IMR-90 (cell line): ENCODE measurements at regions not wholly inside any gene's neighbourhood (a gene's known extent, or its start where the extent isn't known, plus 50 kb on each side); places are given as distances from the start of the nearest gene placed in this dataset.

Experiments used
- ATAC-seq: fragments of 200-7000 bp; cut with Tn5 transposase; 2 replicates; pipeline ENCODE4 v1.9.1; 2020; ENCODE audit warnings: low read depth, mild to moderate bottlenecking, moderate library complexity
- BruUV-seq: library from RNA; stranded (reverse); fragments of 400-500 nt; replicated peaks from 2 replicates; lab custom pipeline; 2021; lab: Mats Ljungman, UMichigan
- CTCF ChIA-PET: fragments of 300-600 bp; formaldehyde crosslinking; extraction: SDS; loops from one replicate; lab custom pipeline; 2021; ENCODE audit warnings: antibody characterized with exemption; lab: Yijun Ruan, JAX
- POLR2A ChIA-PET: fragments of 300-600 bp; sonication (Branson Sonifier 250); formaldehyde crosslinking; loops from one replicate; lab custom pipeline; 2022; ENCODE audit warnings: antibody characterized with exemption; ENCODE audit not compliant: unreplicated experiment; lab: Charles Lee
- DNase-seq: peaks from one replicate; pipeline ENCODE4 v3.0.0; 2013
- H2AFZ ChIP-seq: replicated peaks from 2 replicates; pipeline ENCODE3; 2013; ENCODE audit warnings: low read length, mild to moderate bottlenecking; ENCODE audit not compliant: poor library complexity
- H2AK5ac ChIP-seq: 2 replicates; pipeline ENCODE4 v1.6.1; 2013; ENCODE audit warnings: low read depth, low read length, inconsistent platforms
- H2AK9ac ChIP-seq: replicated peaks from 2 replicates; pipeline ENCODE3; 2013; ENCODE audit warnings: mild to moderate bottlenecking, low read depth, low read length, moderate library complexity; ENCODE audit not compliant: poor library complexity
- H2BK120ac ChIP-seq: 2 replicates; pipeline ENCODE4 v1.6.1; 2013; ENCODE audit warnings: low read depth, low read length, inconsistent platforms
- H2BK15ac ChIP-seq: 3 replicates; pipeline ENCODE4 v1.6.1; 2013; ENCODE audit warnings: low read depth, low read length, inconsistent platforms
- H2BK20ac ChIP-seq: 2 replicates; pipeline ENCODE4 v1.6.1; 2013; ENCODE audit warnings: low read depth, mild to moderate bottlenecking, inconsistent platforms, low read length, moderate library complexity
- H2BK5ac ChIP-seq: 2 replicates; pipeline ENCODE4 v1.6.1; 2013; ENCODE audit warnings: mild to moderate bottlenecking, low read depth, low read length, inconsistent platforms; ENCODE audit not compliant: poor library complexity, severe bottlenecking
- H3K14ac ChIP-seq: replicated peaks from 2 replicates; pipeline ENCODE4 v1.6.1; 2013; ENCODE audit warnings: low read depth, low read length, inconsistent platforms
- H3K18ac ChIP-seq: 2 replicates; pipeline ENCODE4 v1.6.1; 2013; ENCODE audit warnings: low read depth, low read length, control low read depth
- H3K23ac ChIP-seq: 2 replicates; pipeline ENCODE4 v1.6.1; 2013; ENCODE audit warnings: low read depth, low read length, inconsistent platforms
- H3K27ac ChIP-seq: 2 replicates; pipeline ENCODE4 v1.5.1; 2013; ENCODE audit warnings: mild to moderate bottlenecking, control low read depth, low read length; ENCODE audit not compliant: insufficient read depth
- H3K27me3 ChIP-seq: 2 replicates; pipeline ENCODE4 v1.6.1; 2013; ENCODE audit warnings: low read length; ENCODE audit not compliant: control insufficient read depth, insufficient read depth
- H3K36me3 ChIP-seq: 2 replicates; pipeline ENCODE4 v1.6.1; 2013; ENCODE audit warnings: low read length, mixed read lengths; ENCODE audit not compliant: control insufficient read depth, insufficient read depth
- H3K4ac ChIP-seq: 2 replicates; pipeline ENCODE4 v1.6.1; 2013; ENCODE audit warnings: low read depth, low read length, inconsistent platforms
- H3K4me1 ChIP-seq: 2 replicates; pipeline ENCODE4 v1.6.1; 2013; ENCODE audit warnings: low read length, mixed read lengths; ENCODE audit not compliant: control insufficient read depth, insufficient read depth
- H3K4me2 ChIP-seq: 2 replicates; pipeline ENCODE4 v1.6.1; 2013; ENCODE audit warnings: low read depth, mild to moderate bottlenecking, control low read depth, low read length, moderate library complexity
- H3K4me3 ChIP-seq: 2 replicates; pipeline ENCODE4 v1.5.1; 2013; ENCODE audit warnings: low read depth, mild to moderate bottlenecking, control low read depth, low read length, moderate library complexity; ENCODE audit not compliant: insufficient read depth
- H3K56ac ChIP-seq: 2 replicates; pipeline ENCODE4 v1.6.1; 2013; ENCODE audit warnings: low read length, inconsistent platforms; ENCODE audit not compliant: insufficient read depth; ENCODE audit errors: extremely low read depth
- H3K79me1 ChIP-seq, 2 experiments: 2 replicates each; pipeline ENCODE4 v1.6.1; 2013; ENCODE audit warnings: low read length in 2 of 2, inconsistent platforms in 1 of 2, low read depth in 1 of 2
- H3K9ac ChIP-seq: 2 replicates; pipeline ENCODE4 v1.6.1; 2013; ENCODE audit warnings: low read depth, low read length, control low read depth
- H3K9me1 ChIP-seq: 2 replicates; pipeline ENCODE4 v1.6.1; 2013; ENCODE audit warnings: low read length, inconsistent platforms; ENCODE audit not compliant: insufficient read depth
- H3K9me3 ChIP-seq: 2 replicates; pipeline ENCODE4 v1.6.1; 2013; ENCODE audit warnings: low read length; ENCODE audit not compliant: control insufficient read depth, insufficient read depth
- H4K20me1 ChIP-seq: 2 replicates; pipeline ENCODE4 v1.6.1; 2013; ENCODE audit warnings: low read length, inconsistent platforms; ENCODE audit not compliant: insufficient read depth
- H4K5ac ChIP-seq: 2 replicates; pipeline ENCODE4 v1.6.1; 2013; ENCODE audit warnings: mild to moderate bottlenecking, low read depth, low read length, control low read depth
- H4K8ac ChIP-seq, 2 experiments: 2 replicates each; pipeline ENCODE4 v1.6.1; 2013; ENCODE audit warnings: low read depth in 2 of 2, low read length in 2 of 2, control low read depth in 1 of 2, inconsistent platforms in 1 of 2
- H4K91ac ChIP-seq: 2 replicates; pipeline ENCODE4 v1.6.1; 2013; ENCODE audit warnings: low read depth, low read length, inconsistent platforms; ENCODE audit not compliant: insufficient read depth
- BHLHE40 ChIP-seq: fragments of 150-350 bp; IDR thresholded peaks from 2 replicates; pipeline ENCODE4 v1.6.1; 2016; ENCODE audit warnings: mild to moderate bottlenecking, low read depth, low read length
- CEBPB ChIP-seq: IDR thresholded peaks from 2 replicates; pipeline ENCODE4 v1.6.1; 2012; ENCODE audit warnings: low read depth, low read length, improper control_type of control experiment
- CHD1 ChIP-seq: IDR thresholded peaks from 2 replicates; pipeline ENCODE4 v1.6.1; 2012; ENCODE audit warnings: low read depth, low read length, improper control_type of control experiment
- CTCF ChIP-seq: conservative IDR thresholded peaks from 2 replicates; pipeline ENCODE4 v1.5.1; 2012; ENCODE audit warnings: mild to moderate bottlenecking, low read depth, low read length, improper control_type of control experiment
- ELK1 ChIP-seq: fragments of 150-350 bp; IDR thresholded peaks from 2 replicates; pipeline ENCODE4 v1.6.1; 2016; ENCODE audit warnings: low read depth, mild to moderate bottlenecking, low read length, moderate library complexity, borderline replicate concordance
- MAZ ChIP-seq: IDR thresholded peaks from 2 replicates; pipeline ENCODE4 v1.6.1; 2012; ENCODE audit warnings: low read depth, mild to moderate bottlenecking, low read length, improper control_type of control experiment, moderate library complexity, borderline replicate concordance
- MXI1 ChIP-seq: IDR thresholded peaks from 2 replicates; pipeline ENCODE4 v1.6.1; 2012; ENCODE audit warnings: low read depth, mild to moderate bottlenecking, low read length, moderate library complexity, borderline replicate concordance
- NFE2L2 ChIP-seq: fragments of 150-350 bp; IDR thresholded peaks from 2 replicates; pipeline ENCODE4 v1.6.1; 2016; ENCODE audit warnings: low read depth, mild to moderate bottlenecking, low read length
- POLR2A ChIP-seq: IDR thresholded peaks from 2 replicates; pipeline ENCODE4 v1.6.1; 2012; ENCODE audit warnings: mild to moderate bottlenecking, low read depth, low read length
- RAD21 ChIP-seq: IDR thresholded peaks from 2 replicates; pipeline ENCODE4 v1.6.1; 2012; ENCODE audit warnings: low read length, improper control_type of control experiment
- RCOR1 ChIP-seq: IDR thresholded peaks from 2 replicates; pipeline ENCODE4 v1.6.1; 2012; ENCODE audit warnings: mild to moderate bottlenecking, low read length, improper control_type of control experiment; ENCODE audit not compliant: insufficient replicate concordance
- RFX5 ChIP-seq: IDR thresholded peaks from 2 replicates; pipeline ENCODE4 v1.8.0; 2012; ENCODE audit warnings: low read depth, mild to moderate bottlenecking, low read length, moderate library complexity
- SMC3 ChIP-seq: fragments of 150-350 bp; IDR thresholded peaks from 2 replicates; pipeline ENCODE4 v1.6.1; 2016; ENCODE audit warnings: low read depth, mild to moderate bottlenecking, antibody characterized with exemption, low read length, moderate library complexity
- USF2 ChIP-seq: fragments of 150-350 bp; IDR thresholded peaks from 2 replicates; pipeline ENCODE4 v1.6.1; 2017; ENCODE audit warnings: mild to moderate bottlenecking, antibody characterized with exemption, low read length, low read depth
- WGBS, 2 experiments: methylation state at CpG; one replicate each; pipeline versions ENCODE4 v1.1.5 to v1.1.7; 2013; ENCODE audit warnings: missing lambda C conversion rate in 2 of 2; ENCODE audit not compliant: insufficient read length in 1 of 2; ENCODE audit errors: extremely low coverage in 2 of 2; 5-methylcytosine and 5-hydroxymethylcytosine counted together
- dilution Hi-C: fragments of 300-500 bp; cut with HindIII; formaldehyde crosslinking; loops from one replicate; pipeline ENCODE4 v1.14.3; 2018; ENCODE audit warnings: low sequenced_read_pairs; ENCODE audit not compliant: unreplicated experiment
- in situ Hi-C: fragments of 300-500 bp; cut with MboI; formaldehyde crosslinking; loops from 3 replicates; pipeline ENCODE4 v1.14.3; 2019; ENCODE audit warnings: low sequenced_read_pairs, inconsistent platforms, mixed read lengths
- intact Hi-C: fragments of 100-400 bp; cut with micrococcal nuclease; formaldehyde crosslinking; loops from 2 replicates; pipeline ENCODE4 v1.10.0; 2022

- Histone ChIP-seq H4K8ac (no peak overlapping the region), H3K14ac (no peak overlapping the region), H3K27ac (no peak overlapping the region), H3K4me1 (no peaks in the 10 kb centered on the region), H2BK120ac (no peak overlapping the region), H3K4me2 (no peak overlapping the region), H2BK15ac (no peak overlapping the region), H3K9ac (no peak overlapping the region), H4K20me1 (no peaks in the 10 kb centered on the region), H4K91ac (no peak overlapping the region), H3K18ac (no peak overlapping the region), H3K9me1 (no peaks in the 10 kb centered on the region), H3K27me3 (no peaks in the 10 kb centered on the region), H2AK9ac (no peak overlapping the region), H2AK5ac (no peak overlapping the region), H3K4ac (no peak overlapping the region), H2AFZ (no peak overlapping the region), H3K79me1 (no peaks in the 10 kb centered on the region), H3K36me3 (no peaks in the 10 kb centered on the region), H3K23ac (no peak overlapping the region), H3K9me3 (no peaks in the 10 kb centered on the region), H3K4me3 (no peak overlapping the region), H3K56ac (no peak overlapping the region), H2BK5ac (no peak overlapping the region), H2BK20ac (no peak overlapping the region), H4K5ac (no peak overlapping the region)
- ATAC-seq (no peak), DNase-seq (no peak)
- intact Hi-C loops = no loop called here
- no TSS peak for BruUV-seq
- dilution Hi-C loops = no loop called here
- no CpG with 5 or more reads among the region's 2 CpGs for WGBS, 2 experiments
- in situ Hi-C loops = no loop called here
- CTCF ChIA-PET = no interaction called here
- no peak for TF ChIP-seq ELK1
- TF ChIP-seq BHLHE40 = no peak
- TF ChIP-seq RAD21 = no peak
- TF ChIP-seq MXI1 = no peak
- TF ChIP-seq SMC3 = no peak
- TF ChIP-seq RFX5 = no peak
- TF ChIP-seq CEBPB = no peak
- TF ChIP-seq RCOR1 = no peak
- TF ChIP-seq MAZ = no peak
- TF ChIP-seq NFE2L2 = no peak
- TF ChIP-seq USF2 = no peak
- no peak for TF ChIP-seq POLR2A
- TF ChIP-seq CHD1 = no peak
- TF ChIP-seq CTCF = no peak
- POLR2A ChIA-PET = no interaction called here
Observed at GRCh38 chr11:43261775-43262174, 50.0 kb upstream of the API5 start.
